Jurkat, Clone E6-1 (cell line): ENCODE measurements at regions not wholly inside any gene's neighbourhood (a gene's known extent, or its start where the extent isn't known, plus 50 kb on each side); places are given as distances from the start of the nearest gene placed in this dataset.
"Not testable (repeated sequence)": the region's sequence is repeated elsewhere in the genome, so short reads cannot be mapped to it uniquely, and the experiment has no call there.

Experiments used
- DNase-seq: peaks from one replicate; pipeline ENCODE4 v3.0.0-alpha.2; 2011; ENCODE audit warnings: low read depth, low spot score
- H3K4me3 ChIP-seq: 2 replicates; pipeline ENCODE4 v1.5.1; 2011; ENCODE audit warnings: mild to moderate bottlenecking, low read length, control low read depth, moderate library complexity

DNA sequence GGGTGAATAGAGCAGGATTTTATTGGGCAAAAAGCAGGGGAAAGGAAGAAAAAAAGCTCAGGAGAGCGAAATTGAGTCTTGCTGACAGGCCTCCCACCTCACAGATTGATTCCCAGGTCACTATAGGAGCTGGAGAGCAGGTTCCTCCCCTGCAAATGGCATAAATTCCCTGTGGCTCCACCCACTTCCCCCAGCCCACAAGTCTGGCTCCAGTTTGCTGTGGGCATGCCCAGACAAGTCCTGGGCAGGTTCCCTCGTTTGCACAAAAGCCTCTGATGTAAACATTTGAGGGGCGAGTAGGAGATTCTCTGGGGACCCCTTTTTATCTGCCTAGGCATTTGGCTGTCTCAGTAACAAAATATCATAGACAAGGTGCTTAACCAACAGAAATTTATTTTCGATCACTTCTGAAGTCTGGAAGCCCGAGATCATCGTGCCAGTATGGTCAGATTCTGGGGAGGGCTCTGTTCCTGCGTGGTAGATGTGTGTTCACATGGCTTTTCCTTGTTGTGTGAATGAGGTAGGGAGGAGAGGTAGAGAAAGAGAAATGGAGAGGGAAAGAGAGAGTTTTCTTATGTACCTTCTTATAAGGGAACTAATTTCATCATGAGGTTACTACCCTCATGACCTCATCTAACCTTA is 614.5 kb downstream of the MAT2B start:
- no peak for DNase-seq

DNA sequence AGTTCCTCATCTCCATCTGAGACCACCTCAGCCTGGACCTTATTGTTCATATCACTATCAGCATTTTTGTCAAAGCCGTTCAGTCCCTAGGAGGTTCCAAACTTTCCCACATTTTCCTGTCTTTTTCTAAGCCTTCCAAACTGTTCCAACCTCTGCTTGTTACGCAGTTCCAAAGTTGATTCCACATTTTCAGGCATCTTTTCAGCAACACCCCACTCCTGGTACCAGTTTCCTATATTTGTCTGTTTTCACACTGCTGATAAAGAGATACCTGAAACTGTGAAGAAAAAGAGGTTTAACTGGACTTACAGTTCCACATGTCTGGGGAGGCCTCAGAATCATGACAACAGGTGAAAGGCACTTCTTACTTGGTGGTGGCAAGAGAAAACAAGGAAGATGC is 622.1 kb downstream of the MAT2B start:
- no peak for DNase-seq
- no peak overlapping the region for H3K4me3 ChIP-seq

More for the DNA sequence above, 614.5 kb downstream of the MAT2B start:
- no peak overlapping the region for H3K4me3 ChIP-seq

DNA sequence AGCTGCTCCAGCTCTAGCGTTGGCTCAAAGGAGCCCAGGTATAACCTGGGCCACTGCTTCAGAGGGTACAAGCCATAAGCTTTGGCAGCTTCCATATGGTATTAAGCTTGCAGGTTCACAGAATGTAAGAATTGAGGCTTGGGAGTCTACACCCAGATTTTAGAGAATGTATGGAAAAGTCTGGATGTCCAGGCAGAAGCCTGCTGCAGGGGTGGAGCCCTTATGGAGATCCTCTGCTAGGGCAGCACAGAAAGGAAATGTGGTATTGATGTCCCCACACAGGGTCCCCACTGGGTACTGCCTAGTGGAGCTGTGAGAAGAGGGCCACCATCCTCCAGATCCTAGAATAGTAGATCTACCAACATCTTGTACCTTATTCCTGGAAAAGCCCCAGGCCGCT is 626.9 kb downstream of the MAT2B start:
- no peak for DNase-seq
- no peak overlapping the region for H3K4me3 ChIP-seq

DNA sequence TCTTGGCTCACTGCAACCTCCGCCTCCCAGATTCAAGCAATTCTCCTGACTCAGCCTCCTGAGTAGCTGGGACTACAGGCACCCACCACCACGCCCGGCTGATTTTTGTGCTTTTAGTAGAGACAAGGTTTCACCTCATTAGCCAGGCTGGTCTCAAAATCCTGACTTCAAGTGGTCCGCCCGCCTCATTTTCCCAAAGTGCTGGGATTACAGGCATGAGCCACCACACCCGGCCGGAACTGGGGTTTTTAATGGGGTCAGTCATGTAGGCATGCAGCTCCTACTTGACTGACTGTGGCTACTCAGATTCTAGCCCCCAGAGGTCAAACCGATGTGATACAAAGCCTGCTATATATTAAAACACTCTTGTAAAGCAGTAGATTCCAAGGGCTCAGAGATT is 631.7 kb downstream of the MAT2B start:
- no peak overlapping the region for H3K4me3 ChIP-seq
- DNase-seq: no peak

DNA sequence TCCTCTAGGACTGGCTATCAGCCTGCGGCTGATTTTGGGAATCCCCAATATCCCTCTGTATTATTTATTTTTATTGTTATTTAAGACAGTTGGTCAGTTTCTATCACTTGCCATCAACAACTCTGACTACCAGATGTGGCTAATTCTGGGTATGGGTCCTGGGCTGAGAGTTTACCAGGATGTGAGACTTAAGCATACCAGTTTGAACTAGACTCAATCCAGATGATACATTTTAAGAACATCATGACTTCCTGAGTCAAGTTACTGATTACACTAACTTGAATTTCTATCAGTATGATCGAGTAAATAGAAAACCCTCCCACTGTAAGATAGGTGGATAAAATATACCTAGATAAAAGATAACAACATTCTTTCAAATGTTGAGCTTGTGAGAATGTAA is 634.0 kb downstream of the MAT2B start:
- H3K4me3 ChIP-seq: no peak overlapping the region
- DNase-seq: no peak

DNA sequence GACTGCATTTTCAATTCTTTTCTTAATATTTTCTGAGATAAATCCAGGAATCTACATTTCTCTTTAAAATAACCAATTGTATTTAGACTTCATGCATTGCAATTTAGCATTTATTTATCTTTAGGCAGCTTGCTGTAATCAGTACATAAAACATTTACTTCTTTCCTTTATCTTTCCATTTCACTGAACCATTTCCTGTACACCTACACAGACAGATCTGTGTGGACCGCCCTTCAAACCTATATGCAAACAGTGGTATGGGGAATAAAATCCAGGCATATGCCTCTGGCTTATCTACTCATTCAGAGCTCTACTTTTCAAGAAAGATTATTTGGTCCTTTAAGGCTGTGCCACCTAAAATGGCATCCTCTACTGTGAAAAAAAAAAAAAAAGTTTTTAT is 640.0 kb downstream of the MAT2B start:
- H3K4me3 ChIP-seq: no peak overlapping the region
- no peak for DNase-seq

DNA sequence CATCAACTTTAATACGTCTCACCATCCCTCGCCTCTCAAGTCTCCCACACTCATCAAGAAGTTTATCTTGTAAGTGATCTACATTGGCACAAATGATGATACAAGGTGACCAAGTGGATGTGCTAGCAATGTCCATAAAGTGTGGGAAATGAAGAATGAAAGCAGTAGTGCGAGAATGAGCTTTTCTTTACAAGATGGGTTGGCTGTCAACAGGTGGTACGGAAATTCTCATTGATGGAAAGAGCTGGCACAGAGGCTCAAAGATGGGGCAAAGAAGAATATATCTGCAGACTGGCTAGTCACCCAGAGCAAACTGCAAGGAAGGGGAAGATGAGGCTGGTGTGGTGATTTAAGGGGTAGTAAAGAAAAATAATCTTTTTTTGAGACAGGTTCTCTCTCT is 640.8 kb downstream of the MAT2B start:
- DNase-seq: no peak
- H3K4me3 ChIP-seq: no peak overlapping the region

DNA sequence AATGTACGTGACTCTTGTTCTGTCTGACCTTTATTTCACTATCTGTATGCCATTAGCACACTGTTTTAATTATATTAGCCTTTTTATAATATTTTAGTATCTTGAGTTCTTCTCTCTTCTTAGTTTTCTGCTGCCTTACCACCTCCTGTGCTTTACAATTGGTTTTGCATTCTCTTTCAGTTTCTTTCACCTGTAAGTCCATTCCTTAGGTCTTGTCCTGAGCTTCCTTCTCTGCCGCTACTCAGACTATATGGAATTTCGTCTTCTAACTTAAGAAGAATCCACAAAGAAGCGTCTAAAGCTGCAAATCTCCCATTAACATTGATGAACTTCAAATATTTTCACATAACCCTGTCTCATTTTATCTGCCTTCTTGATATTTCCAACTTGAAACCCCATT is 642.9 kb downstream of the MAT2B start:
- DNase-seq: no peak
- H3K4me3 ChIP-seq: no peak overlapping the region

DNA sequence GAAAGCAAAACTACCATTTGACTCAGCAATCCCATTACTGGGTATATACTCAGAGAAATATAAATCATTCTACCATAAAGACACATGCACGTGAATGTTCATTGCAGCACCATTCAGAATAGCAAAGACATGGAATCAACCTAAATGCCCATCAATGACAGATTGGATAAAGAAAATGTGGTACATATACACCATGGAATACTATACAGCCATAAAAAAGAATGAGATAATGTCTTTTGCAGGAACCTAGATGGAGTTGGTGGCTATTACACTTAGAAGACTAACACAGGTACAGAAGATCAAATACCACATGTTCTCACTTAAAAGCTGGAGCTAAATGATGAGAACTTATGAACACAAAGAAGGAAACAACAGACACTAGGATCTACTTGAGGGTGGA is 647.1 kb downstream of the MAT2B start:
- not testable (repeated sequence) for H3K4me3 ChIP-seq, DNase-seq

DNA sequence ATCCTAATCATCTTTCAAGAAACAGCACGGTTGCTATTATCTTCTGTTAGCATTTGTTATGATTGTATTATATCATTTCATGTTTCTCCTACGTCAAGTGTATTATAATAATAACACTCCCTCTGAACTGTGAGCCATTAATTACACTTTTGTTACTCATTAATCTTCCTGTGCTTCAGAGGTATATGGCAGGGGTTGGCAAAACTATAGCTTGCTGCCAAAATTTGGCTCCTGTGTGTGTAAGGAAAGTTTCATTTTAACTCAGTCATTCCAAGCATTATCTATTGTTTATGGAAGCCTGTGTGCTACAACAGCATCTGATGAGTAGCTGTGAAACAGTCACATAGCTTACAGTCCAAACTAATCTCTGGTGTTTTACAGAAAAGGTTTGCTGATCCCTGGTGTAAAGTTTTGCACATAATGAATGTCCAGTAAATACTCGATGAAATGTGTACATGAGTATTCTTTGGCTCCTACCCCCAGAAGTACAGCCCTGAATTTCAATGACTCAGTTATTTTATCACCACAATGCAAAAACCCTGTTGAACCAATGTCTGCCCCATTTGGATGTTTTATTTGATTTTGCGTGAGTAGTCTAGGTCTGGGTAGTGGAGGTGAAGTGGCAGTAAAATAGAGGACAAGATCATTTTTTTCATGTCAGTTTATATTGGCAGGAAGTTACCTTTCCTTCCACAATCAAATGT is 648.2 kb downstream of the MAT2B start:
- no peak overlapping the region for H3K4me3 ChIP-seq
- no peak for DNase-seq

DNA sequence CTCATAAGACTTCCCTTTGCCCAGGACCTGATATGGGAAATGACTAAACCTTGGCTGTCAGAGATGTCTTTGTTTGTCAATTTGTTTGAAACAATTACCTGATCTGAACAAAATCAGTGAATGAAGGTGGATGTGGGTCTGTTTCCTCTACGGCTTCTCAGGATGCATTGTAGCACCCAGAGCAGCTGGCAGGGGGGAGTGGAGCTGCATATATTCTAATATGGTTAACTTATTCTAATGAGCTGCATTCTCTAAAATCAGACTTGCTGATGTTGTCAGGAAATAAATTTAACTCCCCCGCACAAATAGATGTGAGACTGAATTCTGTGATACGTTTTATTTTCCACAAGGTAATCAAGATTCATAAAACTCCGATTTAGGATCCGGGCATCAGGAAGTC is 665.4 kb downstream of the MAT2B start:
- no peak overlapping the region for H3K4me3 ChIP-seq
- no peak for DNase-seq

DNA sequence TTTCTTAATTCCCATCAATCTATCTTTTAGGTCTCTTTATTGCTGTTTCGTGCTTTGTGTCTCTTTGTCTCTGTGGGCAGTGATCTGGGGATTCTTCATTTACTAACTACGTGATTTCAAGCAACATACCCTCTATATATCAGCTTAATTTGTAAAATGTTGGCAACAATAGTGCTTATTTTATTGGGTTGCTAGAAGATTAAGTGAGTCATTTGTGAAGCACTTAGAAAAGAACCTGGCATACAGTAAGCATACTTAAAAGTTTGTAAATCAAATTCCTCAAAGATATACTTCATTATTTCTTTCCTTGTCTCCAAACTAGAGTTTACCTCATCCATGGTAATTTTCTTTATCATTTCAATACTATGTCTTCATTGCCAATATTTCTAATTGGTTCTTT is 669.7 kb downstream of the MAT2B start:
- DNase-seq: no peak

DNA sequence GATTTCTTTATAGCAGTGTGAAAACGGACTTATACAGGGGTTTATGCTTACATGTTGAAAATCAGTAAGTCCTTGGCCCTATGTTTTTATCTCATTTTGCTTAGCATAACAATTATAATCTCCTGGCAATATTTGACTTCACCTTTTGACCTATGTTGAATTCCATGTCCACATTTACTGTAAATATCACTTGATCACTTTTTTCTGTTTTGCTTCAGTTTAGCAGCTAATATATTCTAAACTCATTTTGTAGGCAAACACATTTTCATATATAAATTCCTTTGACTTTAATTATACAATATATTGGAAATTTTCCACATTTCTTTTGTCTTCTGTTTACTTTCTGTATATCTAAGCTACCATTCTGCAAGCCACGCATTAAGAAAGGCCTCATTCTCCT is 674.0 kb downstream of the MAT2B start:
- no peak for DNase-seq
- H3K4me3 ChIP-seq: no peak overlapping the region

More for the DNA sequence above, 669.7 kb downstream of the MAT2B start:
- H3K4me3 ChIP-seq: no peak overlapping the region

DNA sequence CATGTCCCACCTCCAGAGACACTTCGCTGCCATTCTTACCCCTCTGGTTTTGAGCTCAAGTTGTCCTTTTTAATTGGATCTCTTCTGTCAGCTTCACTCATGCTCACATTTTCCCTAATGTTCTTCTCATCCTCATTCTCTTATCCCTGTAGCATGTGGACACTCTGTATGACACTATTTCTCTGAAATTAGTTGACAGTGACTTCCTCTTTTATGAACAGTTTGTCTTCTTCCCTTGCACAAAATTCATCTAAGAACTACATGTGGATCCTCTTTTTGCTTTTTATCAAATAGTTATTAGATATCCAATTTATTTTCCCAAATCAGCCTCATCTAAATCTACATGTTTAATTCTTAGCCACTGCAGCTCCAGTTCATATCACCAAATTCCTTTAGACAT is 676.2 kb downstream of the MAT2B start:
- no peak for DNase-seq
- no peak overlapping the region for H3K4me3 ChIP-seq

DNA sequence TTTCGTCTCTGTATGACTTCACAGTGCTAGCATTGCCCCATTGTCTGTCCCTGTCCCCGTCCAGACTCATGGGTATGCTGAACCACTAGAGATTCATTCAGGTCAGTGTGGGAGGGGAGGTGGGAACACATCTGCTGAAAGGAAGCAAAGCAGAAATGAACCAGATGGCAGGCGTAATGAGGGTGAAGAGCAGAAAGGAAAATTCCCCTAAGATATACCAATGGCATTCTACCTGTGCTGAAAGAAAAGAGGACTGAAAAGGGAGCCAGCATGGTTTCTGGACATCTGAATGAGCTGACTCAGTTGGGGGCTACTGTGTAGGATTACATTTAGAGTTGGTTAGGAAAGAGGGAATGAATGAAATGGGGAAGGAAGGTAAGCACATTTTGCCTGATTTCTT is 678.7 kb downstream of the MAT2B start:
- DNase-seq: no peak
- no peak overlapping the region for H3K4me3 ChIP-seq

DNA sequence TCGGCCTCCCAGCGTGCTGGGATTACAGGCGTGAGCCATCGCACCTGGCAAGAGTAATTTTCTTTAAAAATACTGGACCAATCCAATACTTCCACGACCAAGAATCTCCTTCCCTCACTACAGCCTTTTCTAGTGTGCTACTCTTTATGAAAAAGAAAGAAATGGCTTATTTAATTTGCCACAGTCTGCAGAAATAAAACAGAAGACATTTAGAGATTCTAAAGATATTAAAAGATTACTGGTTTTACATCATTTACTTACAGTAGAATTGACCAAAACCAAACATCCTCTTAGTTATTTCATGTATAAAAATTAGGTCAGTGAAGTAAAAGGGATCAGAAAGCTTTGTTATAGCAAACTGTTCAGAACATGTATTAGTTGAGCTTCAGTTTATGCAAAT is 679.6 kb downstream of the MAT2B start:
- DNase-seq: no peak
- H3K4me3 ChIP-seq: no peak overlapping the region

DNA sequence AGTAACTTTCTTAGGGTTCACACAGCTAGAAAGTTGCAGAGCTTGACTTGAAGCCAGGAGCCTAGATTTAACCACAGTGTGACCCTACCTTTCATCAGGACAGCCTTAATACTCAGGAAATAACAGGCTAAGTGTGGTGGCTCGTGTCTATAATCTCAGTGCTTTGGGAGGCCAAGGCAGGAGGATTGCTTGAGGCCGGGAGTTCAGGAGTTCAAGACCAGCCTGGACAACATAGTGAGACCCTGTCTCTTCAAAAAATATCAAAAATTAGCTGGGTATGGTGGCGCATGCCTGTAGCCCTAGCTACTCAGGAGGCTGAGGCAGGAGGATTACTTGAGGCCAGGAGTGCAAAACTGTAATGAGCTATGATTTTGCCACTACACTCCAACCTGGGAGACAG is 681.1 kb downstream of the MAT2B start:
- DNase-seq: no peak
- no peak overlapping the region for H3K4me3 ChIP-seq

DNA sequence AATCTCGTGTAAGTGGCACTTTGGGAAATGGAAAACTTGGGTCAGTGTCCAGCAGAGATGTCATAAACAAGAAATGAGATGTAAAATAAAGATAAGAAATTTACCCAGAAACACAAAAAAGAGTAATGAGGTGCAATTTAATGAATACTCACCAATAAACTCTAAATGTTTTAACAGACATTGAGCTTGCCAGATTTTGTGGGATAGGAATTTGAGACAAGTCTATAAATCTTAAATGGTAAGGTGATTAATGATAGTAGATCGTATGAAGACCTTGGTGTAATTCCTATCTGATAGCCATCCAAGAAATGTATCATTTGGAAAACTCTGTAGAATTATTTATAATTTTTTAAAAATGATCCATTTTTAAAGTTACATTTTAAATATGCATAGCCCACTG is 682.4 kb downstream of the MAT2B start:
- H3K4me3 ChIP-seq: no peak overlapping the region
- DNase-seq: no peak

DNA sequence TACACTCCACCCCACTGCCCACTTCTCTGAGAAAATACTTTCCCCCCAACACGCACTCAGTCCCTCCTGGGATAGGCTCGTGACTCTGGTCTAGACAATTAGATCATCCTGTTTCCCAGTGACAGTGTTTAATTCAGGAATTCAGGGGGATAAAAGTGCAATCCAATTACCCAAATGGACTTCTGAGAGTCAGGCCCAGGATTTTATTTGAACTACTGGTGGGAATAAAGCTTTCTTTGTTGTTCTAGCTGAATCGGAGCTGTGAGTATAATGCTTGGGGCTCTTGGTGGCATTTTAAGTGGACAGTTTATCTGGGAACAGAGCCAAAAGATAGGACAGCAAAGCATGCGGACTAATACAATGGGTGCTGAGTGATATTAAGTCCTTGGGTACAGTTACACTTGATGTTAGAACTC is 683.3 kb downstream of the MAT2B start:
- H3K4me3 ChIP-seq: no peak overlapping the region
- DNase-seq: no peak

DNA sequence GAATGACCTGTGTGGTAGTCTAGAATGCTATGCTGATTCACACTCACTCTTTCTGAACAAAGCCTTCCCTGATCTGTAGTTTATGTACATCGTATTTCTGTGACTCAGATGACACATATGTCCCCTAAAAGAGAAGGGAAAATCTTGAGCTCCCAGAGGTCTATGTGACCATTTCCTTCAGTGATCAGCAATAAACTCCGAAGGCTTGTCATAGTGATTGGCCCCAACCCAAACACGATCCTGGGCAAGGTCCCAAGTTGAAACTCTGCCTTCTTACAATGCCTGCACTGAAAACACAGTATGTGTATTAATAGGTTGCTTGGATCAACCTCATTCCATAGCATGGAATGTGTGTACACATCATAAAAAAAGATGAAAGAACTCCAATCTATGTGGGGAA is 685.8 kb downstream of the MAT2B start:
- no peak overlapping the region for H3K4me3 ChIP-seq
- no peak for DNase-seq

DNA sequence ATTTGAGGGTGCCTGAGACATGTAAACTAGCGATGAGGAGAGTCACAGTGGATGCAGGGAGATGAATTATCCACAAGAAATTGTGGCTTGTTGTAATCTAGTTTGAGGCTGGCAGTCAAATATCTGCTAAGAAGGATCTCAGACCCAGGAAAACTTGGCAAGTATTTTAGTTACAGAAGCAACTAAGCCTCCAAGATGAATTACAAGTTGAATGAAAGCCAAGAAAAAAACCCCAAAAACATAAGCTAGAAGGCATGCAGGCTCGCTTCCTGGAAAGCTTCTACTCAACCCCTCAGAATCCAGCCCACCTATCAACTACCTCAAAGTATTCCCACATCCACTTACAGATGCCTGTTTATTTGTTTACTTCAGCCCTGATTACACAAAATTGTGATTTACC is 696.9 kb downstream of the MAT2B start:
- H3K4me3 ChIP-seq: no peak overlapping the region
- DNase-seq: no peak
